ENCODE measurements at regions not wholly inside any gene's neighbourhood (a gene's known extent, or its start where the extent isn't known, plus 50 kb on each side); places are given as distances from the start of the nearest gene placed in this dataset.
"Not testable (repeated sequence)": the region's sequence is repeated elsewhere in the genome, so short reads cannot be mapped to it uniquely, and the experiment has no call there.

DNA sequence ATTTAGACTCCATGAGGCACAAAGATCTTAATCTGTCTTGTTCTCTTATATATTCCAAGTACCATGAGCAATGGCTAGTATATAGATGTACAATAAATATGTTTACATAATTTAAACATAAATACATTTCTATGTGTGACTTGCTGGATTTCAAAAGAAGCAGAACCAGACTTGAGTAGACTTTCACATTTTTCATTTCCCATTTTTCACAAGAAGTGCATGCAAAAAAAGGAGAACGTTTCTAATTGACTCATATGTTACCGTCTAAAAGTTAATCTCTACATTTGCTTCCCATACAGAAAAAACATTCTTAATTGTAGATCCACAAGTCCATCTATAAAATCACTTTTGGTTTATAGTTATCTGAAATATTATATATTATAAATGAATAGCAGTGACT, 256.5 kb upstream of the USP15 start:
- DNase-seq (no peak), ATAC-seq (no peak)
- Mint-ChIP-seq H3K9me3 (no peaks in the 10 kb centered on the region), H3K36me3 (ENCODE audit: low read depth) (no peaks in the 10 kb centered on the region), H3K27ac (no peak overlapping the region), H3K27me3 (peaks cover 1% of the 10 kb centered on the region), H3K4me3 (no peak overlapping the region), H3K4me1 (ENCODE audit: low read depth) (no peaks in the 10 kb centered on the region)
- TF ChIP-seq, protein P1, sequence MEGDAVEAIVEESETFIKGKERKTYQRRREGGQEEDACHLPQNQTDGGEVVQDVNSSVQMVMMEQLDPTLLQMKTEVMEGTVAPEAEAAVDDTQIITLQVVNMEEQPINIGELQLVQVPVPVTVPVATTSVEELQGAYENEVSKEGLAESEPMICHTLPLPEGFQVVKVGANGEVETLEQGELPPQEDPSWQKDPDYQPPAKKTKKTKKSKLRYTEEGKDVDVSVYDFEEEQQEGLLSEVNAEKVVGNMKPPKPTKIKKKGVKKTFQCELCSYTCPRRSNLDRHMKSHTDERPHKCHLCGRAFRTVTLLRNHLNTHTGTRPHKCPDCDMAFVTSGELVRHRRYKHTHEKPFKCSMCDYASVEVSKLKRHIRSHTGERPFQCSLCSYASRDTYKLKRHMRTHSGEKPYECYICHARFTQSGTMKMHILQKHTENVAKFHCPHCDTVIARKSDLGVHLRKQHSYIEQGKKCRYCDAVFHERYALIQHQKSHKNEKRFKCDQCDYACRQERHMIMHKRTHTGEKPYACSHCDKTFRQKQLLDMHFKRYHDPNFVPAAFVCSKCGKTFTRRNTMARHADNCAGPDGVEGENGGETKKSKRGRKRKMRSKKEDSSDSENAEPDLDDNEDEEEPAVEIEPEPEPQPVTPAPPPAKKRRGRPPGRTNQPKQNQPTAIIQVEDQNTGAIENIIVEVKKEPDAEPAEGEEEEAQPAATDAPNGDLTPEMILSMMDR (IDR thresholded peaks at IDR 0.05), result no peak
- ChIA-PET CTCF (no interaction called here), POLR2A (no interaction called here)
- intact Hi-C loops (cut with micrococcal nuclease), result no loop called here

DNA sequence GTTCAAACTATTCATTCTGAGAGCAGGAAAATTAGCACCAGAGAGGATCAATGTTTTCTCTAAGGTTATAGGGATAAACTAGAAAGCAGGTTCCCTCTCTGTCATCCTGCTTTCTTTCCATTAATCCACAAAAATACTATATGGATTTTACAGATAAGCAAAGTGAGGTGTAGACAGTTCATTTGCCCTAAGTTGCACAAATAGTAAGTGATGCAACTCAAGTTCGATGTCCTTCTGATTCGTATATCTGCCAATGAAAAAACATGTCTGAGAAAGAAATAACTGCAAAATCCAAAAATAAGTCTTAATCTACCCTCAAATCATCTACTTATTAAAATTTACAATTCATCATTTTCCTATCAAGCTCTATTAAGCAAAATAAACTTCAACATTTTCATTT, 254.6 kb upstream of the USP15 start:
- peaks cover 1% of the 10 kb centered on the region for H3K27me3 Mint-ChIP-seq
- TF ChIP-seq, protein P1 (IDR thresholded peaks at IDR 0.05), result no peak
- ATAC-seq, result no peak
- no peak for DNase-seq
- no peak overlapping the region for H3K4me3 Mint-ChIP-seq
- intact Hi-C loops (cut with micrococcal nuclease), result no loop called here
- H3K36me3 Mint-ChIP-seq (ENCODE audit: low read depth), result no peaks in the 10 kb centered on the region
- POLR2A ChIA-PET, result no interaction called here
- CTCF ChIA-PET, result interaction anchor here (0.8 to 1.1 kb wide), 3 partner anchors 9 to 247 kb away, joined by 3 to 4 read pairs (median 3); no protein-coding TSS in a partner anchor
- no peak overlapping the region for H3K27ac Mint-ChIP-seq
- no peaks in the 10 kb centered on the region for H3K4me1 Mint-ChIP-seq (ENCODE audit: low read depth)
- H3K9me3 Mint-ChIP-seq, result no peaks in the 10 kb centered on the region

DNA sequence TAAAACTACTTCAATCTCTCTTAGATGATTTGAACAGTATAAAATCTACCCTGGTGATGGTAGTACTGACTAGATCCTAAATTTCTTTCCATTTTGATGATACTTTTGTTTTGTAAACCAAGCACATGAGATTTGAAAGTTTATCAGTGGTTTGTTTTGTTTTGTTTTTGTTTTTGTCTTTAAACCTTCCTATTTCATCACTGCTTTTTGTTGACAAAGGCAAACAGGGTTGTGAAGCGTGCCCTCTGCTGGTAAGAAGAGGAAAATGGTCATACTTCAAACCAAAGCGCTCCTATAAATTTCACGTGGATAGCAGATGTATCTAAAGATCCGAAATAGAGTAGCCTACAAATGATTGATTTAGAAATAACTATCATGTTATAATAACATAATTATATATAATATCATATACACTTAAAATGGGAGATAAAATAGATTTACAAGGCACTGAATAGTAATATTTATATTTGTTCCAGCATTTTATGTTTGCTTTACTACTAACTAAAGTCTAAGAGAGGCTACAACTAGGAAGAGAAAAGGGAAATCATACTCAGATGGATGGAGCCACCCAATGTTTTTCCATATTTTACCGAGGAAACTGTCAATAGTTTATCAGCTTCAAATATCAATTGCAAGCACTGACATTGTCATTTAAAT, 254.0 kb upstream of the USP15 start:
- peak; percentile 27 for DNase-seq
- Mint-ChIP-seq H3K4me1 (ENCODE audit: low read depth) (no peaks in the 10 kb centered on the region), H3K4me3 (no peak overlapping the region), H3K36me3 (ENCODE audit: low read depth) (no peaks in the 10 kb centered on the region), H3K9me3 (no peaks in the 10 kb centered on the region), H3K27me3 (peaks cover 1% of the 10 kb centered on the region), H3K27ac (no peak overlapping the region)
- POLR2A ChIA-PET, result no interaction called here
- ATAC-seq, result no peak
- TF ChIP-seq, protein P1 (IDR thresholded peaks at IDR 0.05), result peak; percentile 74
- intact Hi-C loops (cut with micrococcal nuclease), result no loop called here
- CTCF ChIA-PET, result interaction anchor here (0.8 to 1.1 kb wide), 2 partner anchors 9 to 151 kb away, joined by 3 to 4 read pairs; no protein-coding TSS in a partner anchor

DNA sequence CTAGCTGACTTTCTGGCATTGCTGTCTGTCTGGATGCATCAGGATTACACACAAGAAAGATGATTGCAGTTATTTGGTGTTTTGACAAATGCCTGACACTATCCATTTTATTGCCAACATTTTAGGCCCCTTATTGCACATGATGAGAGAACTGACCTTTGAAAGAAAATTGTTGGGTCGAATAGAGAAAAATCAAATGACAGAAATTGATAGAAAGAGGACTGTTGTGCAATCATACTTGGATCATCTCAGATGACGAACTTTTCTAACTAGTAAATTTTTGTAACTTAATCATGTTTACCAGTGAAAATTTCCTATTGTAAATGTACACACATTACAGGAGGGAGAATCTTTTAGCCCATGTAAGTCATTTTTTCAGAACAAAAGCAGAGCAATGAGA, 251.5 kb upstream of the USP15 start:
- no peak for ATAC-seq
- no peak overlapping the region for H3K4me3 Mint-ChIP-seq
- H3K27me3 Mint-ChIP-seq, result peaks cover 1% of the 10 kb centered on the region
- H3K4me1 Mint-ChIP-seq (ENCODE audit: low read depth), result no peaks in the 10 kb centered on the region
- CTCF ChIA-PET, result no interaction called here
- H3K27ac Mint-ChIP-seq, result no peak overlapping the region
- H3K36me3 Mint-ChIP-seq (ENCODE audit: low read depth), result no peaks in the 10 kb centered on the region
- no peaks in the 10 kb centered on the region for H3K9me3 Mint-ChIP-seq
- intact Hi-C loops (cut with micrococcal nuclease), result no loop called here
- POLR2A ChIA-PET, result no interaction called here
- TF ChIP-seq, protein P1 (IDR thresholded peaks at IDR 0.05), result no peak
- no peak for DNase-seq

DNA sequence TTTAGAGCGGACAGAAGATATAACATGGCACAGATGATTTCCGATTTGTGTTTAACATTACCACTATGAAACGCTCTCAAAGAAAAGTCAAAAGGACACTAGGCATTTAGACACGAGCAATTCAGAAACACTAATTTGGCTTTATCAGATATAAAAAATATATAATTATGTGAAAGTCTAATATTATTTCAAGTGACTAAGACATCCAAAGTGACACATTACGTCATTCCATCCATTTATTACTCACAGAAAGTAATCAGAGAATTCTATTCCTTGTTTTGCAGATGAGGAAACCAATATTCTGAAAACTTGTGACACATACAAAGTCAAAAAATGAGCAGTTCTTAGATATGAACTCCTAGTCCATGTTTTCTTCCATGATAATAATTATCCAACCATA, 250.8 kb upstream of the USP15 start:
- no peak overlapping the region for H3K27ac Mint-ChIP-seq
- TF ChIP-seq, protein P1 (IDR thresholded peaks at IDR 0.05), result no peak
- intact Hi-C loops (cut with micrococcal nuclease), result no loop called here
- no peaks in the 10 kb centered on the region for H3K9me3 Mint-ChIP-seq
- H3K4me1 Mint-ChIP-seq (ENCODE audit: low read depth), result no peaks in the 10 kb centered on the region
- DNase-seq (no peak), ATAC-seq (no peak)
- H3K4me3 Mint-ChIP-seq, result no peak overlapping the region
- ChIA-PET POLR2A (no interaction called here), CTCF (no interaction called here)
- H3K27me3 Mint-ChIP-seq, result peaks cover 1% of the 10 kb centered on the region
- no peaks in the 10 kb centered on the region for H3K36me3 Mint-ChIP-seq (ENCODE audit: low read depth)

DNA sequence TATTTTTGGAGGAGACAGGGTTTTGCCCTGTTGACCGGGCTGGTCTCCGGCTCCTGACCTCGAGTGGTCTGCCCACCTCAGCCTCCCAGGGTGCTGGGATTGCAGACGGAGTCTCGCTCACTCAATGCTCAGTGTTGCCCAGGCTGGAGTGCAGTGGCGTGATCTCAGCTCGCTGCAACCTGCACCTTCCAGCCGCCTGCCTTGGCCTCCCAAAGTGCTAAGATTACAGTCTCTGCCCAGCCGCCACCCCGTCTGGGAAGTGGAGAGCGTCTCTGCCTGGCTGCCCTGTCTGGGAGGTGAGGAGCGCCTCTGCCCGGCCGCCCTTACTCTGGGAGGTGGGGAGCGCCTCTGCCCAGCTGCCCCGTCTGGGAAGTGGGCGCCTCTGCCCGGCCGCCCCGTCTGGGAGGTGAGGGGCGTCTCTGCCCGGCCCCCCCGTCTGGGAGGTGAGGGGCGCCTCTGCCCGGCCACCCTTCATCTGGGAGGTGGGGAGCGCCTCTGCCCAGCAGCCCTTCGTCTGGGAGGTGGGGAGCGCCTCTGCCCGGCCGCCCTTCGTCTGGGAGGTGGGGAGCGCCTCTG, 249.8 kb upstream of the USP15 start:
- H3K4me3 Mint-ChIP-seq; H3K27me3 Mint-ChIP-seq; H3K9me3 Mint-ChIP-seq; intact Hi-C loops (cut with micrococcal nuclease); H3K36me3 Mint-ChIP-seq (ENCODE audit: low read depth); H3K27ac Mint-ChIP-seq; CTCF ChIA-PET; H3K4me1 Mint-ChIP-seq (ENCODE audit: low read depth); POLR2A ChIA-PET; DNase-seq; ATAC-seq: not testable (repeated sequence)

DNA sequence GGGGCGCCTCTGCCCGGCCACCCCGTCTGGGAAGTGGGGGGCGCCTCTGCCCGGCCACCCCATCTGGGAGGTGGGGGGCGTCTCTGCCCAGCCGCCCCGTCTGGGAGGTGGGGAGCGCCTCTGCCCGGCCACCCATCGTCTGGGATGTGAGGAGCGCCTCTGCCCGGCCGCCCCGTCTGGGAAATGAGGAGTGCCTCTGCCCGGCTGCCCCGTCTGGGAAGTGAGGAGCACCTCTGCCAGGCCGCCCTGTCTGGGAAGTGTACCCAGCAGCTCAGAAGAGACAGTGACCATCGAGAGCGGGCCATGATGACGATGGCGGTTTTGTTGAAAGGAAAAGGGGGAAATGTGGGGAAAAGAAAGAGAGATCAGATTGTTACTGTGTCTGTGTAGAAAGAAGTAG, 249.2 kb upstream of the USP15 start:
- H3K9me3 Mint-ChIP-seq; H3K27ac Mint-ChIP-seq; intact Hi-C loops (cut with micrococcal nuclease); H3K4me1 Mint-ChIP-seq (ENCODE audit: low read depth); CTCF ChIA-PET; DNase-seq; H3K27me3 Mint-ChIP-seq; H3K4me3 Mint-ChIP-seq; H3K36me3 Mint-ChIP-seq (ENCODE audit: low read depth); ATAC-seq; POLR2A ChIA-PET: not testable (repeated sequence)
